Stimulated activated naive CD8-positive, alpha-beta T cell treated with anti-CD3 and anti-CD28 coated beads, Interleukin-15, amount 100 ng/mL, for 72 hours (primary cell): ENCODE measurements at regions not wholly inside any gene's neighbourhood (a gene's known extent, or its start where the extent isn't known, plus 50 kb on each side); places are given as distances from the start of the nearest gene placed in this dataset.

Source experiments
- ATAC-seq: fragments of 150-1000 bp; cut with Tn5 transposase; 2 replicates; pipeline ENCODE4 v1.10.0; 2021; ENCODE audit warnings: mild to moderate bottlenecking, moderate library complexity
- DNase-seq, 2 donors: peaks; one replicate each; pipeline ENCODE4 v3.0.0; 2021 to 2022
- H3K27ac Mint-ChIP-seq, 2 donors: one replicate each; pipeline ENCODE4 v1.8.0; 2022; ENCODE audit warnings: mild to moderate bottlenecking in 2 of 2, mixed read lengths in 2 of 2, moderate library complexity in 2 of 2
- H3K27me3 Mint-ChIP-seq: one replicate; pipeline ENCODE4 v1.8.0; 2022; ENCODE audit warnings: mixed read lengths
- H3K4me1 Mint-ChIP-seq: one replicate; pipeline ENCODE4 v1.8.0; 2022; ENCODE audit warnings: mild to moderate bottlenecking, mixed read lengths
- H3K4me3 Mint-ChIP-seq, 2 donors: one replicate each; pipeline ENCODE4 v1.8.0; 2022; ENCODE audit warnings: mild to moderate bottlenecking in 2 of 2, mixed read lengths in 2 of 2, moderate library complexity in 1 of 2
- H3K9me3 Mint-ChIP-seq, 2 donors: one replicate each; pipeline ENCODE4 v1.8.0; 2022; ENCODE audit warnings: mixed read lengths in 2 of 2

GRCh38 chrX:43315622-43316021 is 340.5 kb upstream of the MAOA start:
- H3K4me3 Mint-ChIP-seq = no peak overlapping the region
- H3K4me1 Mint-ChIP-seq = no peaks in the 10 kb centered on the region
- no peaks in the 10 kb centered on the region for H3K27me3 Mint-ChIP-seq
- ATAC-seq = no peak
- DNase-seq = no peak
- no peaks in the 10 kb centered on the region for H3K9me3 Mint-ChIP-seq
- no peak overlapping the region for H3K27ac Mint-ChIP-seq

- Mint-ChIP-seq H3K27me3 (no peaks in the 10 kb centered on the region), H3K4me3 (no peak overlapping the region), H3K9me3 (peaks cover 0 to 2% of the 10 kb centered on the region in 2 donors), H3K27ac (peak overlapping the region in 1 of 2 donors; percentile 25), H3K4me1 (no peaks in the 10 kb centered on the region)
- DNase-seq = no peak
- no peak for ATAC-seq
Measured at GRCh38 chrX:43316146-43316545, 340.0 kb upstream of the MAOA start.

DNA sequence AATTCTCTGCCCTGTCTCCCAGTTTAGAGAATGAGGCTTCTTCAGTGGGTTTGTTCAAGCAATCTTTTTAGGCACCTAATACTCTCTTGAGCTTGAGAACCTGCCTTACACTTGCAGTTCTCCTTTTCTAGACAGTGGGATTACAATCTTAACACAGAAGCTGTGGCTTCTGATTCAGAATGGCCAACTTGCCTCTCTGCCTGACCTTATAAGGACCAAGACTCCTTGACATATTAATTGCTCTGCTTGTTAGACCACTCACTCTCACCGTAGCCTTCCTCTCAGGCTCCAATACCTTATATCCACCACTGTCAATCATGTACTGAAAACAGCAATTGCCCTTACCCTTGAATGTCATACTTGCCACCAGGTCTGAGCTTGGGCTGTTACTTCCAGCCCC is 338.7 kb upstream of the MAOA start:
- Mint-ChIP-seq H3K9me3 (peaks cover 0 to 14% of the 10 kb centered on the region in 2 donors), H3K4me1 (no peaks in the 10 kb centered on the region), H3K4me3 (no peak overlapping the region), H3K27me3 (no peaks in the 10 kb centered on the region), H3K27ac (no peak overlapping the region)
- DNase-seq = no peak
- no peak for ATAC-seq

DNA sequence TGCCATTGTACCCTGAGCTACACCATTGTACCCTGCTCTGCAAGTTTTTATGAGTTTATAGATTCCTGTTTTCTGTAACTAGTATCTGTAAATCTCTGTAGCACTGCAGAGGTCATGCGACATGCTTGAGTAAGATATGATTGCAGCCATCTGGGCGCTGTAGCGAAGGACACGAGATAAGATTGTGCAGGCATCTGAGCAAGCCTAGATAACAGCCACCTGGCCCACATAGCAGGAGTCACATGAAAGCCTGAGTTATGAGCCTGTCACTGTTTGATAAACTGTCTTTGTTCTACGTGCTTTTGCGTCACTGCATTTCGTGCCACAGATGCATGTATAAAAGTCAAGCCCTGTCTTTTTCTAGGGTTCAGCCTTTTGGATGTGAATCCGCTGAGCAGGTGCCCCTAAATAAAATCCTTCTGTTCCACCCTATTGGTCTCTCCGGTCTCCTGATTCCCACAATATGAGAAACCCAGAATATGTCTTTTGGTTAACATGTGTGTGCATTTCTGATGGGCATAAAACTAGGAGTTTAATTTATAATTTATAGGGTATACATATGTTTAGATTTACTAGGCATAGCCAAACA is 327.6 kb upstream of the MAOA start:
- ATAC-seq = no peak
- Mint-ChIP-seq H3K27me3 (no peaks in the 10 kb centered on the region), H3K4me3 (no peak overlapping the region), H3K4me1 (no peaks in the 10 kb centered on the region), H3K9me3 (peaks cover 10 to 12% of the 10 kb centered on the region in 2 donors), H3K27ac (no peak overlapping the region)
- DNase-seq = no peak

- ATAC-seq = no peak
- H3K4me3 Mint-ChIP-seq = no peak overlapping the region
- DNase-seq = no peak
- H3K9me3 Mint-ChIP-seq = peaks cover 4 to 7% of the 10 kb centered on the region in 2 donors
- no peaks in the 10 kb centered on the region for H3K27me3 Mint-ChIP-seq
- no peaks in the 10 kb centered on the region for H3K4me1 Mint-ChIP-seq
- H3K27ac Mint-ChIP-seq = no peak overlapping the region
Measured at GRCh38 chrX:43333543-43333942, 322.6 kb upstream of the MAOA start.

DNA sequence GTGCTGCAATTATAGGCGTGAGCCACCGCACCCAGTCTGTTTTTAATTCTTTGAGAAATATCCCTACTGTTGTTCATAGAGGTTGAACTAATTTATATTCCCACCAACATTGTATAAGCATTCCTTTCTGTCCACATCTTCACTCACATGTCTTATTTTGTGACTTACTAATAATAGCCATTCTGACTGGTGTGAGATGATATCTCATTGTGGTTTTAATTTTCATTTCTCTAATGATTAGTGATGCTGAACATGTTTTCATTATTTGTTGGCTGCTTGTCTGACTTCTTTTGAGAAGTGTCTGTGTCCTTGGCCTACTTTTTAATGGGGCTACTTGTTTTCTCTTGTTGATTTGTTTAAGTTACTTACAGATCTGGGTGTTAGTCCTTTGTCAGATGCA is 310.9 kb upstream of the MAOA start:
- Mint-ChIP-seq H3K4me3 (no peak overlapping the region), H3K27me3 (no peaks in the 10 kb centered on the region), H3K4me1 (no peaks in the 10 kb centered on the region), H3K27ac (no peak overlapping the region), H3K9me3 (no peaks in the 10 kb centered on the region)
- no peak for DNase-seq
- ATAC-seq = no peak

DNA sequence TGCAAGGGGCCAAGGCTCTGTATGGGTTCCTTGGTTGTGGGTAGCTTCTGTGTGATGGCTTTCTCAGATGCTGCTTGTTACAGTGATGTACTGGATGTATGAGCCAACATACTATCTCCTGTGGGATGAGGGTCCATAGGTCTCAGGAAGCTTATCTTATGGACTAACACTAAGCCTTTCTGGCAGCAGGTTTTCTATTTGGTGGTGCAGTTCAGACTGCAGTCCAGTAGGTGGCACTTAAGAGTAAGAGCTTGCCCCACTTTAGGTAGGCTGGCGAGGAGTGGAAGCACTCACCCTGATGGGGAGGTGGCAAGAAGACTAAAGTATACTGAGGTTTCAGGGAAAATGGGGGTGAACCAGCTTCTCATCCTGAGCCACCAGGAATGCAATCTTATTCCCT is 306.7 kb upstream of the MAOA start:
- Mint-ChIP-seq H3K27ac (no peak overlapping the region), H3K27me3 (no peaks in the 10 kb centered on the region), H3K4me1 (no peaks in the 10 kb centered on the region), H3K9me3 (no peaks in the 10 kb centered on the region), H3K4me3 (no peak overlapping the region)
- no peak for ATAC-seq
- DNase-seq = peak; percentile 5 to 20

DNA sequence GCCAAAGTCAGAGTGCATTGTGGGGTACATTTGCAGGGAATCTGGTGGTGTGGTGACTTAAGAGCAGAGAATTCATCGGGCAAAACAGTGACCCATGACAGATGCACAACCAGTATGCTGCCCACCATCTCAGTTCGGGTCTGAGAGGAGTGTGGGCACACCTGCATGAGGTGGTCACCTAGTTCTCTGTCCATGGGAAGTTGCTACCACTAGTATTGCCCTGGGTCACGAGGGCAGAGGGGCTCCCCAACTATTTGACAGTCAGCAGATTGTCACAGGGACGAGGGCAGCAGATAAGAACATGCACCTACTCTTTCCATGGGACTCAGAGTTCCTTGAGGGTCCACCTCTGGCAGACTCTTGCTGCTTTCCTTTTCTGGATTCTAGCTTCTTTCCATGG is 305.2 kb upstream of the MAOA start:
- no peaks in the 10 kb centered on the region for H3K9me3 Mint-ChIP-seq
- DNase-seq (no peak), ATAC-seq (no peak)
- H3K4me1 Mint-ChIP-seq = no peaks in the 10 kb centered on the region
- H3K27me3 Mint-ChIP-seq = no peaks in the 10 kb centered on the region
- no peak overlapping the region for H3K27ac Mint-ChIP-seq
- no peak overlapping the region for H3K4me3 Mint-ChIP-seq

DNA sequence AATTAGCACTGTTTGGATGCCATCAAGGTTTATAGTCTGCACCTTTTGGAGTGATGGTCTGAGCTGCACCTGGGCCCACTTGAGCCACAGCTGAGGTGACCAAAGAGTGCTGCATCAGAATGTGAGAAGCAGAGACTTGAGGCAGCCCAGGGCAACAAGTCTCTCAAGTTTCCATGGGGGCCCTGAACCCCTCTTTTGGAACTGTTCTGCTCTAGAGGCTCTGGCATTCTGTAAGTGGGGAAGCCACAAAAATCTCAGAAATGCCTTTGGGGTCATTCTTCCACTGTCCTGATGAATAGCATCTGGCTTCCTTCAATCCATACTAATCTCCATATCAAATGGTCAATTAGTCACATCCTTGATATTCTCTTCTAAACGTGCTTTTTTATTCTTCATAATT is 298.4 kb upstream of the MAOA start:
- H3K4me3 Mint-ChIP-seq = no peak overlapping the region
- H3K4me1 Mint-ChIP-seq = no peaks in the 10 kb centered on the region
- ATAC-seq (no peak), DNase-seq (no peak)
- H3K27me3 Mint-ChIP-seq = no peaks in the 10 kb centered on the region
- H3K9me3 Mint-ChIP-seq = no peaks in the 10 kb centered on the region
- no peak overlapping the region for H3K27ac Mint-ChIP-seq

- Mint-ChIP-seq H3K4me1 (no peaks in the 10 kb centered on the region), H3K4me3 (no peak overlapping the region), H3K27ac (no peak overlapping the region), H3K27me3 (no peaks in the 10 kb centered on the region), H3K9me3 (peaks cover 4% of the 10 kb centered on the region in 2 donors)
- DNase-seq (no peak), ATAC-seq (no peak)
Measured at GRCh38 chrX:43373032-43373431, 283.1 kb upstream of the MAOA start.

DNA sequence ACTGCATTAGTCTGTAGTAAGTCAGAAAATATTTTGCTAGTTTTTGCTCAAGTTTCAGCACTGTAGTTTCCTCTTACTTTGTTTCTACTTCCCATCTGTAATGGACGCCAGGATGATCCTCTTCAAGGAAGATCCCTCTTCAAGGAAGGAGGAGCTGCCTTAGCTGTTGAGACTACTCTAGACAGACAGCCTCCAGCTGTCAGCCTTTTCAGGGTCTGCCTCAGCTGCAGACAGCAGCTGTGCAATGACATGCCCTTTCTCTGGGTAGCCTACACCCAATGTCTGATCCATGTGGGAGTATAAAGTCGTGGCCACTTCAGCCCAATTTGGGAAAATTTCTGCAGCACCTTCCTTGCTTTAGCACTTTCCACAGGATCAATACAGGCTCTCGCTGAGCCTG is 281.0 kb upstream of the MAOA start:
- peaks cover 0 to 4% of the 10 kb centered on the region in 2 donors for H3K9me3 Mint-ChIP-seq
- DNase-seq = no peak
- H3K27me3 Mint-ChIP-seq = no peaks in the 10 kb centered on the region
- no peaks in the 10 kb centered on the region for H3K4me1 Mint-ChIP-seq
- H3K4me3 Mint-ChIP-seq = no peak overlapping the region
- H3K27ac Mint-ChIP-seq = no peak overlapping the region
- no peak for ATAC-seq

DNA sequence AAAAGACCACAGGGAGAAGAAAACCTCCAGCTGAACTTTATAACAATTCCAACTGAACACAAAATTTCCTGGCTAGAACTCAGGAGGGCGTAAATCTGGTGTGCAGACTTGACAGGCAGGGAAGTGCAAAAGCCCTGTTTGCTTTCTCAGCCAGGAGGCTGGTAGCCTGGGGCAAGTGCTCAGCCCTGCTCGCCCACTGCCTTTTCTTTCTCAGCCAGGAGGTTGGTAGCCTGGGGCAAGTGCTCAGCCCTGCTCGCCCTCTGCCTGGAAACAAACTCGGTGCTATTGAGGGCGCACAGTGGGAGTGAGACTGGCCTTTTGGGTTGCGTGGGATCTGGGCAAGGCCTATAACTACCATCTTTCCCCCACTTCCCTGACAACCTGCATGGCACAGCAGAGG is 275.4 kb upstream of the MAOA start:
- Mint-ChIP-seq H3K4me3 (no peak overlapping the region), H3K9me3 (peaks cover 4 to 7% of the 10 kb centered on the region in 2 donors)

DNA sequence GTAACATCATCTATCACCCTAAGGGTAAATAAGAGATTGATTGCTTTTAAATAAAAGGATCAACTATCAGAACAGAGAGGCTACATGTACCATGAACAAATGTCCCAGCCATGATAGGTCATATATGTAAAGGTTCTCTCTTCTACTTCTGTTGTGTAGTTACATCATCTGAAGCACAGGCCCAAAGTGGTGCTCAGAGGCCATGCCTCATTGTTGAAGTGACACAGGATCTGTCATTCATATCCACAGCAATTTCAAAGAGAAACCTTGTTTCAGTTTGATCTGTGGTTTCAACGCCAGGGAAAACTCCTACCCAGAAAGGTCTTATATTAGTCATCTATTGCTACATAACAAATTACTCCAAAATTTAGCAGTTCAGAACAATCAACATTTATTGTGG is 269.2 kb upstream of the MAOA start:
- no peaks in the 10 kb centered on the region for H3K27me3 Mint-ChIP-seq
- H3K4me1 Mint-ChIP-seq = no peaks in the 10 kb centered on the region
- ATAC-seq = peak; percentile 84

More for the DNA sequence above, 275.4 kb upstream of the MAOA start:
- Mint-ChIP-seq H3K27me3 (no peaks in the 10 kb centered on the region), H3K27ac (no peak overlapping the region), H3K4me1 (no peaks in the 10 kb centered on the region)
- DNase-seq (no peak), ATAC-seq (no peak)

GRCh38 chrX:43405191-43405590 is 250.9 kb upstream of the MAOA start:
- no peaks in the 10 kb centered on the region for H3K4me1 Mint-ChIP-seq
- no peaks in the 10 kb centered on the region for H3K27me3 Mint-ChIP-seq
- H3K27ac Mint-ChIP-seq = no peak overlapping the region
- H3K4me3 Mint-ChIP-seq = no peak overlapping the region
- DNase-seq (no peak), ATAC-seq (no peak)
- peaks cover 8 to 20% of the 10 kb centered on the region in 2 donors for H3K9me3 Mint-ChIP-seq

More for the DNA sequence above, 269.2 kb upstream of the MAOA start:
- Mint-ChIP-seq H3K27ac (no peak overlapping the region), H3K9me3 (peaks cover 0 to 7% of the 10 kb centered on the region in 2 donors), H3K4me3 (no peak overlapping the region)
- DNase-seq = peak; percentile 1 to 11

DNA sequence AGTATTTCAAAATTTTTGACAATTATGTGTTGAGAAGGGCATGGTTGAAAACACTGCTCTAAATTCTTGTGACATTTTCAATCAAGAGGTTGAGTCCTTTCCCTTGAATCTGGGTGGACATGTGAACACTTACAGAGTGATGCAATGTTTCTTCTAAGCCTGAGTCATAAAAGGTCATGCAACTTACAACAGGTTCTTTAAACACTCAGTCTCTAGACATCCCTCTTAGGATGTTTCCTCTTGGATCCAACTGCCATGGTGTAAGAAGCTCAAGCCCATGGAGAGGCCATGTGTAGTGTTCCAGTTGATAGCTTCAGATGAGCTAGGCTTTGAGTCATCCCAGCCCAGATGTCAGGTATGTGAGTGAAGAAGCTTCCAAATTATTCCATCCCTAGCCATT is 232.2 kb upstream of the MAOA start:
- H3K27me3 Mint-ChIP-seq = no peaks in the 10 kb centered on the region
- ATAC-seq = no peak
- H3K4me3 Mint-ChIP-seq = no peak overlapping the region

GRCh38 chrX:43436517-43436916 is 219.6 kb upstream of the MAOA start:
- peaks cover 7 to 8% of the 10 kb centered on the region in 2 donors for H3K9me3 Mint-ChIP-seq
- ATAC-seq = no peak
- H3K4me3 Mint-ChIP-seq = no peak overlapping the region
- no peak overlapping the region for H3K27ac Mint-ChIP-seq
- no peak for DNase-seq
- no peaks in the 10 kb centered on the region for H3K4me1 Mint-ChIP-seq
- H3K27me3 Mint-ChIP-seq = peaks cover 14% of the 10 kb centered on the region

More for the DNA sequence above, 232.2 kb upstream of the MAOA start:
- Mint-ChIP-seq H3K4me1 (no peaks in the 10 kb centered on the region), H3K9me3 (peaks cover 0 to 2% of the 10 kb centered on the region in 2 donors), H3K27ac (no peak overlapping the region)
- DNase-seq = no peak

DNA sequence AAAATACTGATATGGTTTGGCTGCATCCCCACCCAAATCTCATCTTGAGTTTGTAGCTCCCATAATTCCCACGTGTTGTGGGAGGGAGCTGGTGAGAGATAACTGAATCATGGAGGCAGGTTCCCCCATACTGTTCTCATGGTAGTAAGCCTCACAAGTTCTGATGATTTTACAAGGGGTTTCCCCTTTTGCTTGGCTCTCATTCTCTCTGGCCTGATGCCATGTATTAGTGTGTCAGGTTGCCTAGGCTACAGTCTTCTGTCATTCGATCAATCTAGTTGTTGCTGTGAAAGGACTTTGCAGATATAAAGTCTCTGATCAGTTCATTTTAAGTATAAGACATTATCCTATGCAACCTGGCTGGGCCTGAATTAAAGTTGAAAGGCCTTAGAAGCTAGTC is 209.3 kb upstream of the MAOA start:
- no peak for DNase-seq
- Mint-ChIP-seq H3K27ac (no peak overlapping the region), H3K4me1 (no peaks in the 10 kb centered on the region), H3K4me3 (no peak overlapping the region), H3K9me3 (peaks cover 6 to 12% of the 10 kb centered on the region in 2 donors), H3K27me3 (peaks cover 4% of the 10 kb centered on the region)
- no peak for ATAC-seq
